Endothelial cell of umbilical vein (primary cell): ENCODE measurements at regions not wholly inside any gene's neighbourhood (a gene's known extent, or its start where the extent isn't known, plus 50 kb on each side); places are given as distances from the start of the nearest gene placed in this dataset.

Source experiments
- EZH2 ChIP-seq: IDR thresholded peaks from 2 replicates; pipeline ENCODE4 v1.6.1; 2012; ENCODE audit warnings: borderline replicate concordance, low read depth, mild to moderate bottlenecking, moderate library complexity, low read length, inconsistent platforms; ENCODE audit not compliant: severe bottlenecking
- JUN ChIP-seq: IDR thresholded peaks from 2 replicates; pipeline ENCODE4 v1.6.1; 2011; ENCODE audit warnings: borderline replicate concordance, low read depth; ENCODE audit not compliant: insufficient read length, insufficient read depth
- POLR2A ChIP-seq: IDR thresholded peaks from 2 replicates; pipeline ENCODE4 v1.6.1; 2012; ENCODE audit warnings: low read depth, mild to moderate bottlenecking, control low read depth, low read length
- POLR2AphosphoS5 ChIP-seq: IDR thresholded peaks from 2 replicates; pipeline ENCODE4 v1.6.1; 2012; ENCODE audit warnings: low read depth, mild to moderate bottlenecking, control low read depth, low read length, moderate library complexity; ENCODE audit not compliant: insufficient read depth
- TF ChIP-seq, protein P1 (sequence below), 2 donors: IDR thresholded peaks; 1 replicate in 1 of 2; 2 replicates in 1 of 2; pipeline ENCODE4 v1.5.1; 2011; ENCODE audit warnings: low read length in 2 of 2, mild to moderate bottlenecking in 2 of 2, moderate library complexity in 2 of 2, control low read depth in 1 of 2, inconsistent platforms in 1 of 2, low read depth in 1 of 2; ENCODE audit not compliant: insufficient read depth in 1 of 2; ENCODE audit errors: extremely low read depth in 1 of 2

GRCh38 chr2:125711075-125711474 lies 944.9 kb upstream of the GYPC start:
- no peak for TF ChIP-seq POLR2AphosphoS5
- TF ChIP-seq, protein P1, sequence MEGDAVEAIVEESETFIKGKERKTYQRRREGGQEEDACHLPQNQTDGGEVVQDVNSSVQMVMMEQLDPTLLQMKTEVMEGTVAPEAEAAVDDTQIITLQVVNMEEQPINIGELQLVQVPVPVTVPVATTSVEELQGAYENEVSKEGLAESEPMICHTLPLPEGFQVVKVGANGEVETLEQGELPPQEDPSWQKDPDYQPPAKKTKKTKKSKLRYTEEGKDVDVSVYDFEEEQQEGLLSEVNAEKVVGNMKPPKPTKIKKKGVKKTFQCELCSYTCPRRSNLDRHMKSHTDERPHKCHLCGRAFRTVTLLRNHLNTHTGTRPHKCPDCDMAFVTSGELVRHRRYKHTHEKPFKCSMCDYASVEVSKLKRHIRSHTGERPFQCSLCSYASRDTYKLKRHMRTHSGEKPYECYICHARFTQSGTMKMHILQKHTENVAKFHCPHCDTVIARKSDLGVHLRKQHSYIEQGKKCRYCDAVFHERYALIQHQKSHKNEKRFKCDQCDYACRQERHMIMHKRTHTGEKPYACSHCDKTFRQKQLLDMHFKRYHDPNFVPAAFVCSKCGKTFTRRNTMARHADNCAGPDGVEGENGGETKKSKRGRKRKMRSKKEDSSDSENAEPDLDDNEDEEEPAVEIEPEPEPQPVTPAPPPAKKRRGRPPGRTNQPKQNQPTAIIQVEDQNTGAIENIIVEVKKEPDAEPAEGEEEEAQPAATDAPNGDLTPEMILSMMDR (IDR thresholded peaks at IDR 0.05; ENCODE audit: extremely low read depth in 1 of 2, insufficient read depth in 1 of 2, low read depth in 1 of 2, low read length in 2 of 2) = no peak
- no peak for TF ChIP-seq EZH2
- no peak for TF ChIP-seq POLR2A
- TF ChIP-seq JUN = no peak
